ENCODE measurements at regions not wholly inside any gene's neighbourhood (a gene's known extent, or its start where the extent isn't known, plus 50 kb on each side); places are given as distances from the start of the nearest gene placed in this dataset.

DNA sequence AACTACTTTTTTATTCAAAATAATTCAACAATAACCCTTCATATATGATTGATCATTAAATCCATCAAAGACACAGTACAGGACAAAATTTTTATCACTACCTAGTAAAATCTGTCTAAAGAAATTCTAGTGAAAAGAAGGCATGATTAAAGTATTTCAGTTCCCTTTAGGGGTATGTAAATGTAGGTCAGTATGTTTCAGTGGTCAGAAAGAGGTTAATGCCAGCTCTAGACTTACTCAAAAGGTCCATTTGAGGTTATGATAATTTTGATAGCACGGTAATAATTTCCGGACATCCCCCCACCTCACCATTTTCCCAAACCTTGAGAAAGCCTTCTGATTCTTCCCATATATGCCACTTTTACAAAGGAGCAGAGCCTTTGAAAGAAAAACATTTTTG is 193.5 kb upstream of the ID4 start:
- TF ChIP-seq, protein P1, sequence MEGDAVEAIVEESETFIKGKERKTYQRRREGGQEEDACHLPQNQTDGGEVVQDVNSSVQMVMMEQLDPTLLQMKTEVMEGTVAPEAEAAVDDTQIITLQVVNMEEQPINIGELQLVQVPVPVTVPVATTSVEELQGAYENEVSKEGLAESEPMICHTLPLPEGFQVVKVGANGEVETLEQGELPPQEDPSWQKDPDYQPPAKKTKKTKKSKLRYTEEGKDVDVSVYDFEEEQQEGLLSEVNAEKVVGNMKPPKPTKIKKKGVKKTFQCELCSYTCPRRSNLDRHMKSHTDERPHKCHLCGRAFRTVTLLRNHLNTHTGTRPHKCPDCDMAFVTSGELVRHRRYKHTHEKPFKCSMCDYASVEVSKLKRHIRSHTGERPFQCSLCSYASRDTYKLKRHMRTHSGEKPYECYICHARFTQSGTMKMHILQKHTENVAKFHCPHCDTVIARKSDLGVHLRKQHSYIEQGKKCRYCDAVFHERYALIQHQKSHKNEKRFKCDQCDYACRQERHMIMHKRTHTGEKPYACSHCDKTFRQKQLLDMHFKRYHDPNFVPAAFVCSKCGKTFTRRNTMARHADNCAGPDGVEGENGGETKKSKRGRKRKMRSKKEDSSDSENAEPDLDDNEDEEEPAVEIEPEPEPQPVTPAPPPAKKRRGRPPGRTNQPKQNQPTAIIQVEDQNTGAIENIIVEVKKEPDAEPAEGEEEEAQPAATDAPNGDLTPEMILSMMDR (IDR thresholded peaks at IDR 0.05), result no peak
- no peak for TF ChIP-seq EP300 (IDR thresholded peaks at IDR 0.05)

All from upper lobe of left lung (tissue), 4 donors.